Panc1 (cell line): ENCODE measurements at regions not wholly inside any gene's neighbourhood (a gene's known extent, or its start where the extent isn't known, plus 50 kb on each side); places are given as distances from the start of the nearest gene placed in this dataset.

Experiments
- ATAC-seq: fragments of 200-7000 bp; cut with Tn5 transposase; 2 replicates; pipeline ENCODE4 v1.9.1; 2020; ENCODE audit warnings: mild to moderate bottlenecking, moderate library complexity
- BruUV-seq: library from RNA; stranded (reverse); fragments of 400-500 nt; replicated peaks from 2 replicates; lab custom pipeline; 2021; lab: Mats Ljungman, UMichigan
- CTCF ChIA-PET: fragments of 300-600 bp; sonication (Branson Sonifier 250); formaldehyde crosslinking; loops from one replicate; lab custom pipeline; 2022; ENCODE audit warnings: antibody characterized with exemption; lab: Charles Lee
- POLR2A ChIA-PET: fragments of 300-600 bp; sonication (Branson Sonifier 250); formaldehyde crosslinking; loops from one replicate; lab custom pipeline; 2022; ENCODE audit warnings: antibody characterized with exemption; lab: Charles Lee
- DNase-seq: peaks from one replicate; pipeline ENCODE4 v3.0.0-alpha.2; 2010; ENCODE audit warnings: low read depth, low spot score
- H3K27ac ChIP-seq: 2 replicates; pipeline ENCODE4 v1.5.1; 2011; ENCODE audit warnings: mild to moderate bottlenecking, low read length, inconsistent platforms
- H3K27me3 ChIP-seq: fragments of 200-500 bp; sonication (Bioruptor generic); 2 replicates; pipeline ENCODE4 v1.6.0; 2014; ENCODE audit warnings: low read length, inconsistent platforms; ENCODE audit not compliant: control insufficient read depth, insufficient read depth
- H3K36me3 ChIP-seq: fragments of 200-500 bp; sonication (Bioruptor generic); 2 replicates; pipeline ENCODE4 v1.5.1; 2014; ENCODE audit warnings: inconsistent platforms, mild to moderate bottlenecking, low read length, moderate library complexity; ENCODE audit not compliant: control insufficient read depth, insufficient read depth
- H3K4me1 ChIP-seq: 2 replicates; pipeline ENCODE4 v1.5.1; 2011; ENCODE audit warnings: inconsistent platforms, mild to moderate bottlenecking, low read length, moderate library complexity; ENCODE audit not compliant: control insufficient read depth, insufficient read depth
- H3K4me3 ChIP-seq, 2 experiments: 2 replicates each; pipeline ENCODE4 v1.5.1; 2011 to 2012; ENCODE audit warnings: low read depth in 2 of 2, low read length in 2 of 2, mild to moderate bottlenecking in 2 of 2, inconsistent platforms in 1 of 2, moderate library complexity in 1 of 2
- H3K9me3 ChIP-seq: fragments of 200-500 bp; sonication (Bioruptor generic); 2 replicates; pipeline ENCODE4 v1.5.1; 2014; ENCODE audit warnings: low read depth, mild to moderate bottlenecking, inconsistent platforms, low read length, moderate library complexity; ENCODE audit not compliant: control insufficient read depth, insufficient read depth
- POLR2AphosphoS5 ChIP-seq: IDR thresholded peaks from 2 replicates; pipeline ENCODE4 v1.6.1; 2012; ENCODE audit warnings: mild to moderate bottlenecking, low read depth, low read length, moderate library complexity
- SIN3A ChIP-seq: IDR thresholded peaks from 2 replicates; pipeline ENCODE4 v1.6.1; 2012; ENCODE audit warnings: low read depth, mild to moderate bottlenecking, low read length, moderate library complexity, borderline replicate concordance; ENCODE audit not compliant: insufficient read depth
- TCF7L2 ChIP-seq: IDR thresholded peaks from 2 replicates; pipeline ENCODE4 v1.6.1; 2011; ENCODE audit warnings: mild to moderate bottlenecking, low read depth, low read length, inconsistent platforms
- in situ Hi-C: cut with HindIII; loops from 2 replicates; pipeline ENCODE4 v1.10.0; 2016; ENCODE audit warnings: low sequenced_read_pairs, low pct_unique_long_range_greater_than_20kb
- intact Hi-C: fragments of 100-400 bp; cut with micrococcal nuclease; formaldehyde crosslinking; loops from one replicate; pipeline ENCODE4 v1.10.0; 2022; ENCODE audit not compliant: unreplicated experiment
- TF ChIP-seq, protein P1 (sequence below): fragments of 450-650 bp; IDR thresholded peaks from 2 replicates; pipeline ENCODE4 v1.5.1; 2017; ENCODE audit warnings: mild to moderate bottlenecking
- TF ChIP-seq, protein P2 (sequence below), 2 experiments: IDR thresholded peaks; 2 replicates each; pipeline ENCODE4 v1.6.1; 2011 to 2012; ENCODE audit warnings: low read depth in 2 of 2, control low read depth in 1 of 2, low read length in 1 of 2, mild to moderate bottlenecking in 1 of 2, moderate library complexity in 1 of 2; ENCODE audit not compliant: insufficient read depth in 1 of 2

DNA sequence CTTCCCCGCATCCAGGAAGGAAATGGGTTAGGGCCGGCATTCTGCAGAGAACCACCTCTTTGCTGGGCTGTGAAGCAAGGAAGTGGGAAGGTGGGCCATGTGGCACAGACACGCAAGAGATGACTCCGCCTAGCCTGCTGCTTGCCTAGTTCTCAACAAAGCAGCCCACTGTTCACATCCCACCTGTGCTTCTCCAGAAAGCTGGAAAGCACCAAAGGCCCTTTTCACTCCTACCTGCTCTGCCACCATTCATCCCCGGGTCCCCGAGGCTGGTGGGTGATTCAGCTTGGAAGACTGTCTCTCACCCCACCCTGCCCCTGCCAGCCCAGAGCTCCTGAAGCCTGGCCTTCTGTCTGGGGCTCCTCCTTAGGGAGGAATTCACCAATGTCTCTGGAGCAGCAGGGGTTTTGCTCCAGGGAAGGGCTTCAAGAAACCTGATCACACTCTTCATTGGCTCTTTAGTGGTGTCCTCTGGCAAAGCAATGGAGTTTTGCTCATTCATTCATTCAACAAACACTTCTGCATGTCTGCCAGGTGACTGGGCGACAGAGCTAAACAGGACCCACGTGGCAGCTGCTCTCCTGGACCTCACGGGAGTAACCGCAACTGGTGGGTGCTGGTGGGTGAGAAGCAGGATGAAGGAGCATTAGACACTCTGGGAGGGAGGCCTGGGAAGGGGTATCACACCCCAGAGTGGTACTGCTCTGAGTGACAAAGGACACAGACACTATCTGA lies 145.4 kb upstream of the TLE3 start:
- intact Hi-C loops (no loop called here), in situ Hi-C loops (no loop called here)
- DNase-seq (no peak), ATAC-seq (no peak)
- CTCF ChIA-PET: no interaction called here
- BruUV-seq: no TSS peak
- TF ChIP-seq SIN3A (no peak), POLR2AphosphoS5 (no peak), TCF7L2 (no peak)
- TF ChIP-seq, protein P1, sequence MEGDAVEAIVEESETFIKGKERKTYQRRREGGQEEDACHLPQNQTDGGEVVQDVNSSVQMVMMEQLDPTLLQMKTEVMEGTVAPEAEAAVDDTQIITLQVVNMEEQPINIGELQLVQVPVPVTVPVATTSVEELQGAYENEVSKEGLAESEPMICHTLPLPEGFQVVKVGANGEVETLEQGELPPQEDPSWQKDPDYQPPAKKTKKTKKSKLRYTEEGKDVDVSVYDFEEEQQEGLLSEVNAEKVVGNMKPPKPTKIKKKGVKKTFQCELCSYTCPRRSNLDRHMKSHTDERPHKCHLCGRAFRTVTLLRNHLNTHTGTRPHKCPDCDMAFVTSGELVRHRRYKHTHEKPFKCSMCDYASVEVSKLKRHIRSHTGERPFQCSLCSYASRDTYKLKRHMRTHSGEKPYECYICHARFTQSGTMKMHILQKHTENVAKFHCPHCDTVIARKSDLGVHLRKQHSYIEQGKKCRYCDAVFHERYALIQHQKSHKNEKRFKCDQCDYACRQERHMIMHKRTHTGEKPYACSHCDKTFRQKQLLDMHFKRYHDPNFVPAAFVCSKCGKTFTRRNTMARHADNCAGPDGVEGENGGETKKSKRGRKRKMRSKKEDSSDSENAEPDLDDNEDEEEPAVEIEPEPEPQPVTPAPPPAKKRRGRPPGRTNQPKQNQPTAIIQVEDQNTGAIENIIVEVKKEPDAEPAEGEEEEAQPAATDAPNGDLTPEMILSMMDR: no peak
- TF ChIP-seq, protein P2, sequence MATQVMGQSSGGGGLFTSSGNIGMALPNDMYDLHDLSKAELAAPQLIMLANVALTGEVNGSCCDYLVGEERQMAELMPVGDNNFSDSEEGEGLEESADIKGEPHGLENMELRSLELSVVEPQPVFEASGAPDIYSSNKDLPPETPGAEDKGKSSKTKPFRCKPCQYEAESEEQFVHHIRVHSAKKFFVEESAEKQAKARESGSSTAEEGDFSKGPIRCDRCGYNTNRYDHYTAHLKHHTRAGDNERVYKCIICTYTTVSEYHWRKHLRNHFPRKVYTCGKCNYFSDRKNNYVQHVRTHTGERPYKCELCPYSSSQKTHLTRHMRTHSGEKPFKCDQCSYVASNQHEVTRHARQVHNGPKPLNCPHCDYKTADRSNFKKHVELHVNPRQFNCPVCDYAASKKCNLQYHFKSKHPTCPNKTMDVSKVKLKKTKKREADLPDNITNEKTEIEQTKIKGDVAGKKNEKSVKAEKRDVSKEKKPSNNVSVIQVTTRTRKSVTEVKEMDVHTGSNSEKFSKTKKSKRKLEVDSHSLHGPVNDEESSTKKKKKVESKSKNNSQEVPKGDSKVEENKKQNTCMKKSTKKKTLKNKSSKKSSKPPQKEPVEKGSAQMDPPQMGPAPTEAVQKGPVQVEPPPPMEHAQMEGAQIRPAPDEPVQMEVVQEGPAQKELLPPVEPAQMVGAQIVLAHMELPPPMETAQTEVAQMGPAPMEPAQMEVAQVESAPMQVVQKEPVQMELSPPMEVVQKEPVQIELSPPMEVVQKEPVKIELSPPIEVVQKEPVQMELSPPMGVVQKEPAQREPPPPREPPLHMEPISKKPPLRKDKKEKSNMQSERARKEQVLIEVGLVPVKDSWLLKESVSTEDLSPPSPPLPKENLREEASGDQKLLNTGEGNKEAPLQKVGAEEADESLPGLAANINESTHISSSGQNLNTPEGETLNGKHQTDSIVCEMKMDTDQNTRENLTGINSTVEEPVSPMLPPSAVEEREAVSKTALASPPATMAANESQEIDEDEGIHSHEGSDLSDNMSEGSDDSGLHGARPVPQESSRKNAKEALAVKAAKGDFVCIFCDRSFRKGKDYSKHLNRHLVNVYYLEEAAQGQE (IDR thresholded peaks at IDR 0.05; ENCODE audit: insufficient read depth in 1 of 2, low read depth in 2 of 2, low read length in 1 of 2): no peak
- no peak overlapping the region for H3K27ac ChIP-seq
- H3K36me3 ChIP-seq: no peaks in the 10 kb centered on the region
- H3K4me1 ChIP-seq: peaks cover 9% of the 10 kb centered on the region
- POLR2A ChIA-PET: no interaction called here
- no peak overlapping the region for H3K4me3 ChIP-seq
- H3K9me3 ChIP-seq: no peaks in the 10 kb centered on the region
- H3K27me3 ChIP-seq: no peaks in the 10 kb centered on the region

DNA sequence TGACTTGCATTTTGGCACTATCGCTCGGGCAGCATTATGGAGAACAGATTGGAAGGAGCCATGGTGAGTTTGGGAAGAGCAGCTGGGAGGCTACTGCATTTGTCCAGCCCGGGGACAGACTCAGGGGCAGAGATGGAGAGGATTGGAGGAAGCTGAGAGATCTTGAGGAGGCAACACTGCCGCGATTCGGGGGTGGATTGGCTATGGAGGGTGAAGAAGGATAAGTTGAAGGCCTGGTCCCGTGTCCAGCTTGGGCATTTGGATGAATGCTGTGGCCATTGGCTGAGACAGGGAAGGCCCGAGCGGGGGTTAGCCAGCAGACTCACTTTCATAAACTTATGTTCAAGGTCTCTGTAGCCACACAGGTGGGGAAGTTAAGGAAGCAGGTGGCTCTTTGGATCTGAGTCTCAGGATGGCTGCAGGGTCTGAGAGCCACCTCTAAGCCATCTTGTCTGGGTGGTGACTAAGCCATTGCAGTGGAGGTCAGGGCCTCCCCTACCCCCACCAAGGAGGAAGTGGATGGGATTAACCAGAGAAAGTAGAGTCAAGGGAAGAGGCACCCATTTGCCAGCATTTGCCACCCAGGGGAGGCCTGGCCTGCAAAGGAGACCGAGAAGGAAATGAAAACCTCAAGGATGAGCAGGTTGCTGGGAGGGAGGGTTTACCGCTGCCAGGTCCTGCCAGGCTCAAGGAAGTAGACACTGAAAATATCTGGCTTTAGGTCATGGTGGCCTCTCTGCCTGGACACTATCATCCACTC lies 144.0 kb upstream of the TLE3 start:
- ATAC-seq (no peak), DNase-seq (no peak)
- H3K9me3 ChIP-seq: no peaks in the 10 kb centered on the region
- no peaks in the 10 kb centered on the region for H3K27me3 ChIP-seq
- no TSS peak for BruUV-seq
- intact Hi-C loops (no loop called here), in situ Hi-C loops (no loop called here)
- ChIA-PET POLR2A (interaction anchor here (0.6 kb wide), 1 partner anchor 649 kb away, joined by 11 read pairs; no protein-coding TSS in a partner anchor), CTCF (no interaction called here)
- peaks cover 9% of the 10 kb centered on the region for H3K4me1 ChIP-seq
- no peaks in the 10 kb centered on the region for H3K36me3 ChIP-seq
- H3K27ac ChIP-seq: no peak overlapping the region
- TF ChIP-seq, protein P2 (IDR thresholded peaks at IDR 0.05; ENCODE audit: insufficient read depth in 1 of 2, low read depth in 2 of 2, low read length in 1 of 2): no peak
- TF ChIP-seq TCF7L2 (no peak), SIN3A (no peak), POLR2AphosphoS5 (no peak)
- TF ChIP-seq, protein P1: no peak
- H3K4me3 ChIP-seq: no peak overlapping the region
